Ovary (tissue), 7 donors: ENCODE measurements at regions not wholly inside any gene's neighbourhood (a gene's known extent, or its start where the extent isn't known, plus 50 kb on each side); places are given as distances from the start of the nearest gene placed in this dataset.

Experiments
- DNase-seq, 5 donors: peaks; one replicate each; pipeline ENCODE4 v3.0.0-alpha.2; 2019 to 2020
- H3K27ac ChIP-seq, 2 donors: fragments of 200-600 bp; one replicate each; pipeline versions ENCODE4 v1.5.1 to v1.8.0; 2019 to 2022
- H3K27me3 ChIP-seq: fragments of 200-600 bp; one replicate; pipeline ENCODE4 v1.8.0; 2022
- H3K36me3 ChIP-seq: fragments of 200-600 bp; sonication (generic); one replicate; pipeline ENCODE4 v1.5.1; 2019
- H3K4me1 ChIP-seq: one replicate; pipeline ENCODE4 v1.8.1; 2013; ENCODE audit warnings: mild to moderate bottlenecking, moderate library complexity; ENCODE audit not compliant: insufficient read depth
- H3K4me3 ChIP-seq: fragments of 200-600 bp; sonication (generic); one replicate; pipeline ENCODE4 v1.5.1; 2017
- H3K9me3 ChIP-seq, 2 donors: fragments of 200-600 bp in 1 of 2; sonication (generic) in 1 of 2; one replicate each; pipeline versions ENCODE4 v1.5.1 to v1.8.1; 2013 to 2019; ENCODE audit warnings: mild to moderate bottlenecking in 1 of 2, moderate library complexity in 1 of 2
- CTCF ChIP-seq, 3 donors: fragments of 450-650 bp in 2 of 3; fragments of 200-600 bp in 1 of 3; IDR thresholded peaks; one replicate each; pipeline versions ENCODE4 v1.5.1 to v1.8.0; 2016 to 2022; ENCODE audit warnings: antibody characterized with exemption in 3 of 3, mild to moderate bottlenecking in 1 of 3
- EP300 ChIP-seq: sonication (generic); formaldehyde crosslinking; IDR thresholded peaks from one replicate; pipeline ENCODE4 v1.6.1; 2017; ENCODE audit warnings: antibody characterized with exemption
- POLR2A ChIP-seq: fragments of 450-650 bp; IDR thresholded peaks from one replicate; pipeline ENCODE4 v1.6.1; 2017; ENCODE audit warnings: antibody characterized with exemption, mild to moderate bottlenecking, moderate library complexity
- WGBS, 3 donors: extraction: QIAGEN DNeasy Blood & Tissue Kit in 1 of 3; methylation state at CpG; one replicate each; pipeline versions ENCODE4 v1.1.5 to v1.1.7; 2013 to 2017; 5-methylcytosine and 5-hydroxymethylcytosine counted together
- intact Hi-C, 4 donors: fragments of 100-400 bp; cut with DNase I; formaldehyde crosslinking; loops; one replicate each; pipeline versions ENCODE4 v1.11.0 to v1.15.1; 2022 to 2023
- donor health status: DM: no; HTN: no; CAD: no; lungs with moderate emphysema.
- donor health status: DM: no; HTN: no; CAD: no.
- donor health status: Bipolar disorder and iron deficiency.
- donor health status: DM: no; HTN: no; CAD: no.
- donor health status: DM: yes; HTN: yes; CAD: no.

- no peak for DNase-seq
- H3K4me1 ChIP-seq = no peaks in the 10 kb centered on the region
- 91 to 95% (median 92%) methylated on average over 3 of the region's 3 CpGs for WGBS, 3 donors
- H3K27ac ChIP-seq = no peak overlapping the region
- H3K36me3 ChIP-seq = no peaks in the 10 kb centered on the region
- TF ChIP-seq POLR2A (no peak), EP300 (no peak), CTCF (IDR thresholded peaks at IDR 0.05) (no peak)
- H3K9me3 ChIP-seq = no peaks in the 10 kb centered on the region
- no peak overlapping the region for H3K4me3 ChIP-seq
- no peaks in the 10 kb centered on the region for H3K27me3 ChIP-seq
- intact Hi-C loops = no loop called here
Measured at GRCh38 chr1:198908995-198909394, 270.2 kb downstream of the PTPRC start.

GRCh38 chr1:198909973-198910372, 271.1 kb downstream of the PTPRC start:
- Histone ChIP-seq H3K27ac (no peak overlapping the region), H3K9me3 (no peaks in the 10 kb centered on the region), H3K27me3 (no peaks in the 10 kb centered on the region), H3K4me3 (no peak overlapping the region), H3K36me3 (no peaks in the 10 kb centered on the region), H3K4me1 (no peaks in the 10 kb centered on the region)
- intact Hi-C loops = no loop called here
- 38 to 51% (median 48%) methylated on average over 2 of the region's 2 CpGs for WGBS, 3 donors
- TF ChIP-seq POLR2A (no peak), CTCF (IDR thresholded peaks at IDR 0.05) (no peak), EP300 (no peak)
- no peak for DNase-seq

DNA sequence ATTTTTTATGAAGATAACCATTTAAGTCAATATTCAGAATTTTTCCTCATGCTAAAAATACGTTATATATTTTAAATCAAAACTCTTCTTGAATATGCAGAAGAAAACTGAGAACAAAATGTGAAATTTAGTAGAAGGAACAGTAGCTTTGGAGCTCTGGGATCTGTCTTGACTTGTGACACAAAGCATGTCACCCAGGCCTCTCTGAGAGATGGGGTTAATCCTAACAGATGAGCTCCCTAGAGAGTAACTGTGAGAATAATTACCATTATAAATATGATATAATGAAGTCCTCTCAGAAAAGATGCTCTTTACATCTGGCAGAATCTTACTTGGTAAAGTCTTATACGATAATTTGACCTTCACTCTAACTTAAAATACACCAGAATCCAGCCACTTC, 272.0 kb downstream of the PTPRC start:
- intact Hi-C loops = no loop called here
- TF ChIP-seq EP300 (no peak), CTCF (IDR thresholded peaks at IDR 0.05) (no peak), POLR2A (no peak)
- H3K4me3 ChIP-seq = no peak overlapping the region
- DNase-seq = no peak
- H3K27me3 ChIP-seq = no peaks in the 10 kb centered on the region
- H3K4me1 ChIP-seq = no peaks in the 10 kb centered on the region
- WGBS, 3 donors = 61 to 82% (median 69%) methylated on average over 2 of the region's 2 CpGs
- no peaks in the 10 kb centered on the region for H3K9me3 ChIP-seq
- H3K27ac ChIP-seq = no peak overlapping the region
- no peaks in the 10 kb centered on the region for H3K36me3 ChIP-seq

DNA sequence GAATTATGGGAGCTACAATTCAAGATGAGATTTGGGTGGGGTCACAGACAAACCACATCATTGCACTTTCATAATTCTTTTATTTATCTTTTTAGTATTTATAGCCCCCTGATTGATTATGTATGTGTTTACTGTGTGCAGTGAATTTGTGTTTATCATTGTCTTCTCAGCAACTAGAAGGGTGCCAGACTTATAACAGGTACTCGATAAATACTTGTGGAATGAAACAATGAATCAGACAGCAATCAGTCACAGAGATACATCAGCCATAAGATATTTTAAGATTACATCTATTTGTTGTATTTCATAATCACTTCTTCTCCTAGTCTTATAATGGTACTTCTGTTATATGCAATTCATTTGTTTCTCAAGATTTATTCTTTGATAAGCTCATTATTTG, 273.2 kb downstream of the PTPRC start:
- Histone ChIP-seq H3K9me3 (no peaks in the 10 kb centered on the region), H3K36me3 (no peaks in the 10 kb centered on the region), H3K4me1 (no peaks in the 10 kb centered on the region), H3K27ac (no peak overlapping the region), H3K4me3 (no peak overlapping the region), H3K27me3 (no peaks in the 10 kb centered on the region)
- WGBS, 3 donors = 84 to 98% (median 93%) methylated on average over 1 of the region's 1 CpG
- TF ChIP-seq CTCF (IDR thresholded peaks at IDR 0.05) (no peak), POLR2A (no peak), EP300 (no peak)
- no peak for DNase-seq
- intact Hi-C loops = no loop called here

GRCh38 chr1:198913667-198914066, 274.8 kb downstream of the PTPRC start:
- Histone ChIP-seq H3K4me1 (no peaks in the 10 kb centered on the region), H3K4me3 (no peak overlapping the region), H3K27me3 (no peaks in the 10 kb centered on the region), H3K27ac (no peak overlapping the region), H3K36me3 (no peaks in the 10 kb centered on the region), H3K9me3 (no peaks in the 10 kb centered on the region)
- intact Hi-C loops = no loop called here
- 23 to 38% (median 29%) methylated on average over 4 of the region's 4 CpGs for WGBS, 3 donors
- TF ChIP-seq CTCF (IDR thresholded peaks at IDR 0.05) (no peak), EP300 (no peak), POLR2A (no peak)
- DNase-seq = no peak
